ENCODE measurements at regions not wholly inside any gene's neighbourhood (a gene's known extent, or its start where the extent isn't known, plus 50 kb on each side); places are given as distances from the start of the nearest gene placed in this dataset.

GRCh38 chr15:93202405-93202804 lies 113.4 kb upstream of the RGMA start:
- TF ChIP-seq, protein P1, sequence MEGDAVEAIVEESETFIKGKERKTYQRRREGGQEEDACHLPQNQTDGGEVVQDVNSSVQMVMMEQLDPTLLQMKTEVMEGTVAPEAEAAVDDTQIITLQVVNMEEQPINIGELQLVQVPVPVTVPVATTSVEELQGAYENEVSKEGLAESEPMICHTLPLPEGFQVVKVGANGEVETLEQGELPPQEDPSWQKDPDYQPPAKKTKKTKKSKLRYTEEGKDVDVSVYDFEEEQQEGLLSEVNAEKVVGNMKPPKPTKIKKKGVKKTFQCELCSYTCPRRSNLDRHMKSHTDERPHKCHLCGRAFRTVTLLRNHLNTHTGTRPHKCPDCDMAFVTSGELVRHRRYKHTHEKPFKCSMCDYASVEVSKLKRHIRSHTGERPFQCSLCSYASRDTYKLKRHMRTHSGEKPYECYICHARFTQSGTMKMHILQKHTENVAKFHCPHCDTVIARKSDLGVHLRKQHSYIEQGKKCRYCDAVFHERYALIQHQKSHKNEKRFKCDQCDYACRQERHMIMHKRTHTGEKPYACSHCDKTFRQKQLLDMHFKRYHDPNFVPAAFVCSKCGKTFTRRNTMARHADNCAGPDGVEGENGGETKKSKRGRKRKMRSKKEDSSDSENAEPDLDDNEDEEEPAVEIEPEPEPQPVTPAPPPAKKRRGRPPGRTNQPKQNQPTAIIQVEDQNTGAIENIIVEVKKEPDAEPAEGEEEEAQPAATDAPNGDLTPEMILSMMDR (conservative IDR thresholded peaks at IDR 0.05; ENCODE audit: low read length) = no peak
- TF ChIP-seq EZH2phosphoT487 (IDR thresholded peaks at IDR 0.05; ENCODE audit: borderline replicate concordance) = no peak

Data from Loucy (cell line).